BJ (cell line): ENCODE measurements at regions not wholly inside any gene's neighbourhood (a gene's known extent, or its start where the extent isn't known, plus 50 kb on each side); places are given as distances from the start of the nearest gene placed in this dataset.

Source experiments
- CTCF ChIA-PET: fragments of 350-600 bp; formaldehyde crosslinking; extraction: SDS; loops from one replicate; lab custom pipeline; 2021; ENCODE audit warnings: antibody characterized with exemption, inconsistent platforms; lab: Yijun Ruan, JAX
- POLR2A ChIA-PET: fragments of 300-600 bp; sonication (Branson Sonifier 250); formaldehyde crosslinking; extraction: SDS; loops from one replicate; lab custom pipeline; 2021; ENCODE audit warnings: antibody characterized with exemption; lab: Charles Lee
- DNase-seq: peaks from one replicate; pipeline ENCODE4 v3.0.0-alpha.2; 2011; ENCODE audit warnings: low read depth
- H3K27me3 ChIP-seq: 2 replicates; pipeline ENCODE4 v1.6.0; 2011; ENCODE audit warnings: low read length; ENCODE audit not compliant: control insufficient read depth, insufficient read depth
- H3K36me3 ChIP-seq: 2 replicates; pipeline ENCODE4 v1.5.1; 2011; ENCODE audit warnings: low read length; ENCODE audit not compliant: control insufficient read depth, insufficient read depth
- H3K4me3 ChIP-seq: 2 replicates; pipeline ENCODE4 v1.5.1; 2011; ENCODE audit warnings: low read depth, mild to moderate bottlenecking, control low read depth, low read length
- TF ChIP-seq, protein P1 (sequence below): IDR thresholded peaks from 2 replicates; pipeline ENCODE4 v1.5.1; 2011; ENCODE audit warnings: low read depth, mild to moderate bottlenecking, control low read depth, inconsistent platforms, low read length, moderate library complexity; ENCODE audit not compliant: insufficient read depth

DNA sequence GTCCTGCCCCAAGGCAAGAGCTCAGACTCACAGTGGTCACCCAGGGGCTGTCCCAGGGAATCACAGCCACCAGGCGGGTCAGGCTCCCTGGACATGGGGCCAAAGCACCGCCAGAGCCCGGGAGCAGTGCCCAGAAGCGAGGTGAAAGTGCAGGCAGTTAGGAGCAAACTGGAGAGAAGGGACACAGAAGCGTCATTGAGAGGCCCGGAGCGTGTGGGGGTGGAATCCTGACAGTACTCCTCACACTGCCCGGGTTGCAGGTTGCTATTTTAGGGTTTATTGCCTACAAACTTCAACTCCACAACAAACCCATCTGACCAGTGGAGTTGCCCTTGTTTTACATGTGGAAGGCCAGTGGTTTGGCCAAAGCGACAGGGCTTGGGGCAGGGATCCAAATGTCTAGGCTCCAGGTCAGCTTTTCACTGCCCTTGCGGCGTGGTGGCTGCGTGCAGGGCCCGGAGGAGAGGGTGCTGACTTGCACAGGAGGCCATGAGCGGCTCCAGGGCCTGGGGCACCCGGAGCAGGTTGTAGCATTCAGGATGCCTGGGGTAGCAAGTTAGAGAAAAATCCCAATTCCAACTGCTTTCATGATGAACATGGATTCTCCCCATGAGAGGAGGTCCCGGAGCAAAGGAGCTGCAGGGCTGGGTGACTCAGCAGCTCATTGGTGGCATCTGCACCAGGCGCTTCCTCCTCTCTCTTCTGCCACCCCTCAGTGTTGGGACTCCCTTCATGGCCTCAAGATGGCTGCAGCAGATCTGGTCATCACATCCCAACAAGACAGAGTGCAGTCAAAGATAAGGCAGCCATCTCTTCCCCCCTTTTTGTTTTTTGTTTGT lies 112.3 kb upstream of the NCOR2 start:
- H3K4me3 ChIP-seq: no peak overlapping the region
- CTCF ChIA-PET: no interaction called here
- no peak for DNase-seq
- H3K27me3 ChIP-seq: no peaks in the 10 kb centered on the region
- no peaks in the 10 kb centered on the region for H3K36me3 ChIP-seq
- TF ChIP-seq, protein P1, sequence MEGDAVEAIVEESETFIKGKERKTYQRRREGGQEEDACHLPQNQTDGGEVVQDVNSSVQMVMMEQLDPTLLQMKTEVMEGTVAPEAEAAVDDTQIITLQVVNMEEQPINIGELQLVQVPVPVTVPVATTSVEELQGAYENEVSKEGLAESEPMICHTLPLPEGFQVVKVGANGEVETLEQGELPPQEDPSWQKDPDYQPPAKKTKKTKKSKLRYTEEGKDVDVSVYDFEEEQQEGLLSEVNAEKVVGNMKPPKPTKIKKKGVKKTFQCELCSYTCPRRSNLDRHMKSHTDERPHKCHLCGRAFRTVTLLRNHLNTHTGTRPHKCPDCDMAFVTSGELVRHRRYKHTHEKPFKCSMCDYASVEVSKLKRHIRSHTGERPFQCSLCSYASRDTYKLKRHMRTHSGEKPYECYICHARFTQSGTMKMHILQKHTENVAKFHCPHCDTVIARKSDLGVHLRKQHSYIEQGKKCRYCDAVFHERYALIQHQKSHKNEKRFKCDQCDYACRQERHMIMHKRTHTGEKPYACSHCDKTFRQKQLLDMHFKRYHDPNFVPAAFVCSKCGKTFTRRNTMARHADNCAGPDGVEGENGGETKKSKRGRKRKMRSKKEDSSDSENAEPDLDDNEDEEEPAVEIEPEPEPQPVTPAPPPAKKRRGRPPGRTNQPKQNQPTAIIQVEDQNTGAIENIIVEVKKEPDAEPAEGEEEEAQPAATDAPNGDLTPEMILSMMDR: no peak
- POLR2A ChIA-PET: no interaction called here

DNA sequence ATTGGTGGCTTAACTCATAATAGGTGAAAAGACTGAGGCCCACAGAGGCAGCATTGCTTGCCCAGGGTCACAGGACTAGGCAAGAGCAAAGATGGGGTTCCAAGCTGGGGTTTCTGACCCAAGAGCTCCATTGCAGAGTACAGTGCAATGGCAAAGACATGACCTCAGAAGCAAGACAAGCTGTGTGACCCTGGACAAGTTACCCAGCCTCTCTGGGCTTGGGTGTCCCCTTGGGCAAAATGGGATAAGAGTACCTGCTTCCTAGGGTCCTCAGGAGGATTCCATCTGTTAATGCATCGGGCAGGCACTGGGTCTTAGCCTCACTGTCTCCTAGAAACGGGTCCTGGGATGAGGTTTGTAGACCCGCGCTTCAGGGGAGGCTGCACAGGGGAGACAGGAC lies 111.6 kb upstream of the NCOR2 start:
- TF ChIP-seq, protein P1: no peak
- ChIA-PET CTCF (no interaction called here), POLR2A (no interaction called here)
- H3K4me3 ChIP-seq: no peak overlapping the region
- no peaks in the 10 kb centered on the region for H3K36me3 ChIP-seq
- no peaks in the 10 kb centered on the region for H3K27me3 ChIP-seq
- DNase-seq: no peak

DNA sequence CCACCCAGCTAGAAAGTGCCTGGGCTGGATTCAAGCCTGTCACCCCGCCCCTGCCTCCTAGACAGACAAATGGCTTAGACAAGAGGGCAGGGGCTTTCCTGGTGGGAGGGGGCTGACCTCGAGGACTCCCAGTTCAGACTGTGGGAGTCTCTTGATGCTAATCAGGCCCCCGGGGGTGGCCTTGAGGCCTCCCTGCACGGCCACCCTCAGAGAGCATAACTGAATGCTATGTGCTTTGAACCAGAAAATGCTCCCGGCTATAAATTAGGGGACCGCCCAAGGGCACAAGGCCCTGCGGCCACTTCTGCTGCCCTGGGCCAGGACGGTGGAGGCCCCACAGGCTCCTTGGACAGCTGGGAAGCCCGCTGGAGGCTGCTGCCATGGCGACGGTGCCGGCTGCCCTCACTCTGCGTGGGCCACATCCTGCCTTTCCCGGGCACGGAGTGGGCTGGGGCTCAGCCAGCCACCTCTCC lies 111.0 kb upstream of the NCOR2 start:
- ChIA-PET POLR2A (no interaction called here), CTCF (interaction anchor here (1.5 kb wide), 1 partner anchor 16 kb away, joined by 5 read pairs; no protein-coding TSS in a partner anchor)
- no peaks in the 10 kb centered on the region for H3K27me3 ChIP-seq
- no peak overlapping the region for H3K4me3 ChIP-seq
- H3K36me3 ChIP-seq: no peaks in the 10 kb centered on the region
- TF ChIP-seq, protein P1: no peak
- DNase-seq: no peak

DNA sequence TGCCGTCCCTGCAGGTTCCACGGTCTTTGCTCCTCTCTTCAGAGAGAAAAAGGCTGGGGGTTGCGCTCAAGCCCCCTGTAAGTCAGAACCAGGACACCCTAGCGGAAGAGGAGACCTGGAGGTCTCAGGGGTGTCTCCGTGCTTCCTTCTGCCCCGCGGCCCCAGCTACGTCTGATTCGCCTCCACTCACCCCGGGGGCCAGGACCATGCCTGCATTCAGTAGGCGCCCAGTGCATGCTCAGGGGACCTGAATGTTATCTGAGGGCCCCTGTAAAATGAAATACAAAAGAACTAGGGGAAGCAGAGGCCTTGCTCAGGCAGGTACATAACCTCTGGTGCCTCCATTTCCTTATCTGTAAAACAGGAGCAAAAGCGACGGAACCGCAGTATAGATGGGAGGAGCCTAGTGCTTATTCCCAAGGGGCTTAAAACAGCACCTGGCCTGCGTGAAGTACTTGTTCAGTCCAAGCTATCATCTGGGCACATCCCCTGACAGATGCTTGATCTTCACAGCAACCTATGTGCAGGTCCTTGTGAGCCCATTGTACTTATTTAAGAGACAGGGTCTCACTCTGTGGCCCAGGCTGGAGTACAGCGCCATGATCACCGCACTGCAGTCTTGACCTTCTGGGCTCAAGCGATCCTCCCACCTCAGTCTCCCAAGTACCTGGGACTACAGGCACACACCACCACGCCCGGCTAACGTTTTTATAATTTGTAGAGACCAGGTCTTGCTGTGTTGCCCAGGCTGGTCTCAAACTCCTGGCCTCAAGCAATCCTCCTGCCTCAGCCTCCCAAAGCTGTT lies 110.3 kb upstream of the NCOR2 start:
- Histone ChIP-seq H3K4me3 (no peak overlapping the region), H3K27me3 (no peaks in the 10 kb centered on the region), H3K36me3 (no peaks in the 10 kb centered on the region)
- no peak for DNase-seq
- TF ChIP-seq, protein P1: no peak
- CTCF ChIA-PET: interaction anchor here (1.5 kb wide), 1 partner anchor 15 kb away, joined by 5 read pairs; no protein-coding TSS in a partner anchor
- POLR2A ChIA-PET: no interaction called here
